ENCODE measurements at regions not wholly inside any gene's neighbourhood (a gene's known extent, or its start where the extent isn't known, plus 50 kb on each side); places are given as distances from the start of the nearest gene placed in this dataset.

DNA sequence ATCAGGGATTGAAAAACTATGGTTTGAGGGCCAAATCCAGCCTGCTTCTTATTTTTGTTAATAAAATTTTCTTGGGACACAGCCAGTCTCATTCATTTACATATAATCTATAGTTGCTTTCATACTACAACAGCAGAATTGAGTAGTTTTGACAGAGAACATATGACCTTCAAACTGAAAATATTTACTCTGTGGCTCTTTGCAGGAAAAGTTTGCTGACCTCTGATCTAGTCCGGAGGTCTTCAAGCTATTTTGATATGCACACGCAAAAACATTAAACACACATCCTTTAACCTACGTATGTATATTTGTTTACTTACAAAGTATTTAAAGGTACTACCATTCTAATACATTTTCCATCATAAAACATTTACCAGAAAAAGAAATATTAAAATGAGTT is 76.5 kb upstream of the LARGE1 start:
- DNase-seq (ENCODE audit: extremely low spot score), result no peak
- Histone ChIP-seq H3K4me1 (no peaks in the 10 kb centered on the region), H3K27ac (replicated peaks in 1 of 4) (no peak overlapping the region), H3K27me3 (peaks cover 0 to 14% (median 0%) of the 10 kb centered on the region in 4 donors), H3K4me3 (no peak overlapping the region), H3K9me3 (peaks cover 0 to 23% (median 19%) of the 10 kb centered on the region in 4 donors), H3K36me3 (no peaks in the 10 kb centered on the region)
- TF ChIP-seq POLR2A (IDR thresholded peaks at IDR 0.05; ENCODE audit: low read depth) (no peak), POLR2AphosphoS5 (IDR thresholded peaks at IDR 0.05) (no peak), EP300 (IDR thresholded peaks at IDR 0.05) (no peak)
- TF ChIP-seq, protein P1, sequence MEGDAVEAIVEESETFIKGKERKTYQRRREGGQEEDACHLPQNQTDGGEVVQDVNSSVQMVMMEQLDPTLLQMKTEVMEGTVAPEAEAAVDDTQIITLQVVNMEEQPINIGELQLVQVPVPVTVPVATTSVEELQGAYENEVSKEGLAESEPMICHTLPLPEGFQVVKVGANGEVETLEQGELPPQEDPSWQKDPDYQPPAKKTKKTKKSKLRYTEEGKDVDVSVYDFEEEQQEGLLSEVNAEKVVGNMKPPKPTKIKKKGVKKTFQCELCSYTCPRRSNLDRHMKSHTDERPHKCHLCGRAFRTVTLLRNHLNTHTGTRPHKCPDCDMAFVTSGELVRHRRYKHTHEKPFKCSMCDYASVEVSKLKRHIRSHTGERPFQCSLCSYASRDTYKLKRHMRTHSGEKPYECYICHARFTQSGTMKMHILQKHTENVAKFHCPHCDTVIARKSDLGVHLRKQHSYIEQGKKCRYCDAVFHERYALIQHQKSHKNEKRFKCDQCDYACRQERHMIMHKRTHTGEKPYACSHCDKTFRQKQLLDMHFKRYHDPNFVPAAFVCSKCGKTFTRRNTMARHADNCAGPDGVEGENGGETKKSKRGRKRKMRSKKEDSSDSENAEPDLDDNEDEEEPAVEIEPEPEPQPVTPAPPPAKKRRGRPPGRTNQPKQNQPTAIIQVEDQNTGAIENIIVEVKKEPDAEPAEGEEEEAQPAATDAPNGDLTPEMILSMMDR (IDR thresholded peaks at IDR 0.05), result no peak
- intact Hi-C loops (cut with DNase I), result no loop called here
- WGBS, result 78% methylated on average over 3 of the region's 3 CpGs

DNA sequence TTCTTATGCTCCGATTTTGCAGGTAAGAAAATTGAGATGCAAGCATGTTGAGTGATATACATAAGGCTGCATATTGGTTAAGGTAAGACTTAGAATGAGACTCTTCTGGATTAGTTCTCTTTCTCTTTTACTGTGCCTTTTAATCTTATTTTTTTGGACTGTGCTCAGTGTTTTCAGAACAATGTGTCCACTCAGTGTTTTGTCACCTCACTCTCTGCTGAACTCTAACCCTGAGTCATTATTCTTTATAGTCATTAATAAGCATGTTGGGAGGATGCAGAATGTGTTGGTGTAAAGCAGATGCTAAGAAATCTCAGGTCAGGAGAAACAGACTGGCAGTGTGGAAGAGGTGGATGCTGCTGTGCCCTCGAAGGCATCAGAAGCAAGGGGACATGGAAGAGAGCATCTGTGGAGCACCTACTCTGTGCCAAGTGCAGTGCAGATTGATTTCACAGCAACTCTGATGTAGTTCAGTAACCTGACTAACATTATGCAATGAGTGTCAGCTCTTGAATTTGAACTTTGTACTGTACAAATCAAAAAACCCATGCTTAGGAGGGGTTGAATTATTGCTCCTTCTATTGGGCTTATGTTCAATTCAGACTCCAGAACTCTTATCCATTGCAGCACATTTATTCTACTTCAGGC is 80.7 kb upstream of the LARGE1 start:
- no peak for DNase-seq (ENCODE audit: extremely low spot score)
- 77% methylated on average over 2 of the region's 2 CpGs for WGBS
- Histone ChIP-seq H3K36me3 (no peaks in the 10 kb centered on the region), H3K9me3 (peaks cover 0 to 26% (median 20%) of the 10 kb centered on the region in 4 donors), H3K27ac (replicated peaks in 1 of 4) (no peak overlapping the region), H3K4me1 (no peaks in the 10 kb centered on the region), H3K27me3 (no peaks in the 10 kb centered on the region), H3K4me3 (no peak overlapping the region)
- TF ChIP-seq, protein P1 (IDR thresholded peaks at IDR 0.05), result no peak
- no peak for TF ChIP-seq POLR2AphosphoS5 (IDR thresholded peaks at IDR 0.05)
- TF ChIP-seq EP300 (IDR thresholded peaks at IDR 0.05), result no peak
- no peak for TF ChIP-seq POLR2A (IDR thresholded peaks at IDR 0.05; ENCODE audit: low read depth)
- intact Hi-C loops (cut with DNase I), result no loop called here

DNA sequence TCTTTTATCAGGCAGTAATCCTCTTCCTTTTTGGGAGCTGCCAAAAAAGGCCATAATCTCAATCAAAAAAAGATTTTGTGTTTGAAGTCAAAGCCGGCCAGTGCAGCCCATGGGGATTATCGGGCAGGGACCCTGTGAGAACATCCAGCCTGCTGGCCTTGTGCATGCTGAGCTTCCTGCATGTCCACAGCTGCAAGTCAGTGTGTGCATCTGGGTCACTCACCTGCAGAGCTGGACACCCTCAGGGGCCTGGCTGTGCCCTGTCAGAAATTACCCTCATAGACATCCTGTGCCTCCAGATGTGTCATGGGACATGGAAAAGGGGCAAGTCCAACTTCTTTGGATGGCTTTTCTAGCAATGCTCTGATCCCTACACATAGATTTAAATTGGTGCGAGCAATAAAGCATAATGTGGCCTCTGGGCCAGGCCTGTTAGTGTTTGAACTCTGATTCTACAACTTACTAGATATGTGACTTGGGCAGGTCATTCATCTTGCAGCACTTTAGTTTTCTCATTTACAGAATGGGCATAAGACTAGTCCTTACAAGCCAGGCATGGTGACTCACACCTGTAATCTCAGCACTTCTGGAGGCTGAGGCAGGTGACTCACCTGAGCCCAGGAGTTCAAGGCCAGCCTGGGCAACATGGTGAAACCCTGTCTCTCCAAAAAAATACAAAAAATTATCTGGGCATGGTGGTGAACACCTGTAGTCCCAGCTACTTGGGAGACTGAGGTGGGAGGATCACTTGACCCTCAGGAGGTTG is 81.6 kb upstream of the LARGE1 start:
- H3K27me3 ChIP-seq, result no peaks in the 10 kb centered on the region
- H3K9me3 ChIP-seq, result peaks cover 0 to 26% (median 20%) of the 10 kb centered on the region in 4 donors
- no peak overlapping the region for H3K27ac ChIP-seq (replicated peaks in 1 of 4)
- 52% methylated on average over 3 of the region's 3 CpGs for WGBS
- H3K4me1 ChIP-seq, result no peaks in the 10 kb centered on the region
- H3K36me3 ChIP-seq, result no peaks in the 10 kb centered on the region
- H3K4me3 ChIP-seq, result no peak overlapping the region
- intact Hi-C loops (cut with DNase I), result no loop called here
- TF ChIP-seq POLR2A (IDR thresholded peaks at IDR 0.05; ENCODE audit: low read depth), result no peak
- TF ChIP-seq, protein P1 (IDR thresholded peaks at IDR 0.05), result no peak
- no peak for TF ChIP-seq POLR2AphosphoS5 (IDR thresholded peaks at IDR 0.05)
- TF ChIP-seq EP300 (IDR thresholded peaks at IDR 0.05), result no peak
- no peak for DNase-seq (ENCODE audit: extremely low spot score)

DNA sequence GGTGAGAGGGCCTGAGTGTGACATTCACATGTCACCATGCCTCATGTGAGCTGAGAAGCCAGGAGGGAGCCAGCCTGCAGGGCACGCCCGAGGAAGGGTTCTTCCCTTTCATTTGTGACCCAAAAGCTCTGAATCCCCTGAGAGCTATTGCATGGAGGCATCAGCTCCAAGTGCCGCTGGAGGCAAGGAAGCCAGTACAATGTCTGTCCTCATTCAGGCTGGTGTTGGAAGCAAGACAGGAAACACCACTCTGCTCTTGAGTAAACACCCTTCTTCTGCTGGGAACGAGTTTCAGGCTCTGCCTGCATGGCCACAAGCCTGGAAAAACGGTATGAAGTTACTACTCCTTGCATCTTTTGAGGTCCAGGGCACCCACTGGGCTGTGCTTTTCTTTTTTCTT is 83.8 kb upstream of the LARGE1 start:
- 42% methylated on average over 5 of the region's 5 CpGs for WGBS
- no peak for TF ChIP-seq POLR2A (IDR thresholded peaks at IDR 0.05; ENCODE audit: low read depth)
- TF ChIP-seq, protein P1 (IDR thresholded peaks at IDR 0.05), result no peak
- no peak for TF ChIP-seq EP300 (IDR thresholded peaks at IDR 0.05)
- no peak for TF ChIP-seq POLR2AphosphoS5 (IDR thresholded peaks at IDR 0.05)
- no peak overlapping the region for H3K27ac ChIP-seq (replicated peaks in 1 of 4)
- no peaks in the 10 kb centered on the region for H3K27me3 ChIP-seq
- no peak for DNase-seq (ENCODE audit: extremely low spot score)
- no peaks in the 10 kb centered on the region for H3K4me1 ChIP-seq
- H3K9me3 ChIP-seq, result peaks cover 0 to 22% (median 14%) of the 10 kb centered on the region in 4 donors
- H3K36me3 ChIP-seq, result no peaks in the 10 kb centered on the region
- intact Hi-C loops (cut with DNase I), result no loop called here
- no peak overlapping the region for H3K4me3 ChIP-seq
